Stimulated activated CD8-positive, alpha-beta memory T cell treated with anti-CD3 and anti-CD28 coated beads, Interleukin-15, amount 100 ng/mL, for 24 hours (primary cell): ENCODE measurements at regions not wholly inside any gene's neighbourhood (a gene's known extent, or its start where the extent isn't known, plus 50 kb on each side); places are given as distances from the start of the nearest gene placed in this dataset.

Experiments
- DNase-seq: peaks from one replicate; pipeline ENCODE4 v3.0.0-alpha.2; 2020; ENCODE audit warnings: low read depth

GRCh38 chr1:5497503-5497902 lies 494.7 kb downstream of the NPHP4 start:
- no peak for DNase-seq

- no peak for DNase-seq
Measured at GRCh38 chr1:5495596-5496410, 496.4 kb downstream of the NPHP4 start.

- DNase-seq, result no peak
Measured at GRCh38 chr1:5494518-5494917, 497.7 kb downstream of the NPHP4 start.

- DNase-seq, result no peak
Measured at GRCh38 chr1:5493851-5494311, 498.3 kb downstream of the NPHP4 start.

- no peak for DNase-seq
Measured at GRCh38 chr1:5493275-5493674, 498.9 kb downstream of the NPHP4 start.

GRCh38 chr1:5492846-5493245 lies 499.4 kb downstream of the NPHP4 start:
- DNase-seq, result no peak

GRCh38 chr1:5491207-5491904 lies 500.9 kb downstream of the NPHP4 start:
- DNase-seq, result no peak

- no peak for DNase-seq
Measured at GRCh38 chr1:5490635-5491034, 501.6 kb downstream of the NPHP4 start.

- DNase-seq, result no peak
Measured at GRCh38 chr1:5488448-5488847, 503.8 kb downstream of the NPHP4 start.

- no peak for DNase-seq
Measured at GRCh38 chr1:5485968-5486696, 506.1 kb downstream of the NPHP4 start.

GRCh38 chr1:5485436-5485835 lies 506.8 kb downstream of the NPHP4 start:
- no peak for DNase-seq

- no peak for DNase-seq
Measured at GRCh38 chr1:5484451-5485165, 507.6 kb downstream of the NPHP4 start.

- DNase-seq, result no peak
Measured at GRCh38 chr1:5481889-5482288, 510.3 kb downstream of the NPHP4 start.

- DNase-seq, result no peak
Measured at GRCh38 chr1:5480906-5481305, 511.3 kb downstream of the NPHP4 start.

GRCh38 chr1:5479876-5480646 lies 512.2 kb downstream of the NPHP4 start:
- no peak for DNase-seq

GRCh38 chr1:5478961-5479360 lies 513.3 kb downstream of the NPHP4 start:
- no peak for DNase-seq

- DNase-seq, result no peak
Measured at GRCh38 chr1:5478156-5478695, 514.0 kb downstream of the NPHP4 start.

GRCh38 chr1:5477716-5478115 lies 514.5 kb downstream of the NPHP4 start:
- DNase-seq, result no peak

- no peak for DNase-seq
Measured at GRCh38 chr1:5475572-5475971, 516.7 kb downstream of the NPHP4 start.

GRCh38 chr1:5473268-5473667 lies 519.0 kb downstream of the NPHP4 start:
- no peak for DNase-seq

GRCh38 chr1:5466487-5466886 lies 525.7 kb downstream of the NPHP4 start:
- no peak for DNase-seq
